HG03139 (cell line): ENCODE measurements at regions not wholly inside any gene's neighbourhood (a gene's known extent, or its start where the extent isn't known, plus 50 kb on each side); places are given as distances from the start of the nearest gene placed in this dataset.
"Not testable (repeated sequence)": the region's sequence is repeated elsewhere in the genome, so short reads cannot be mapped to it uniquely, and the experiment has no call there.

ENCODE experiments used
- ATAC-seq: cut with Tn5 transposase; IDR thresholded peaks from one replicate; pipeline ENCODE4 v1.9.1; 2021; ENCODE audit not compliant: unreplicated experiment

GRCh38 chr2:138267161-138267901, 234.2 kb upstream of the SPOPL start:
- peak; percentile 62 for ATAC-seq

- ATAC-seq, result peak; percentile 46
Measured at GRCh38 chr2:138267902-138268254, 233.7 kb upstream of the SPOPL start.

- ATAC-seq, result no peak
Measured at GRCh38 chr2:138269765-138270164, 231.8 kb upstream of the SPOPL start.

GRCh38 chr2:138271467-138271866, 230.1 kb upstream of the SPOPL start:
- no peak for ATAC-seq

GRCh38 chr2:138272524-138273195, 228.9 kb upstream of the SPOPL start:
- ATAC-seq, result no peak

DNA sequence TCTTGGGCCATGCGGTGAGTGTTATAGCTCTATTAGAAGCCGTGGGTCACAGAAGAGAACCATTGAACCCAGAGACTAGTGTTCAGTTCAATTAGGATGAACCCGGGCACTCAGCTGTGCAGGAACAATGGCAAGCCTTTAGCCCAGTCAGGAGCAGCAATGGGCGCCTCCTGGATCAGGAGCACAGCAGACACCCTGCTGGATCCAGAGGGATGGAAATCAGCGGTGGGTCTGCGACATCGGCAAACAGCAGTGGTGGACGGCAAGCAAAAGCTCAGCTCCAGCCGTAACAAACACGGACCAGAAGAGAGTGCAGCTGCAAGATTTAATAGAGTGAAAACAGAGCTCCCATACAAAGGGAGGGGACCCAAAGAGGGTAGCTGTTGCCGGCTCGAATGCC, 228.3 kb upstream of the SPOPL start:
- not testable (repeated sequence) for ATAC-seq

- no peak for ATAC-seq
Measured at GRCh38 chr2:138274421-138275291, 226.9 kb upstream of the SPOPL start.

DNA sequence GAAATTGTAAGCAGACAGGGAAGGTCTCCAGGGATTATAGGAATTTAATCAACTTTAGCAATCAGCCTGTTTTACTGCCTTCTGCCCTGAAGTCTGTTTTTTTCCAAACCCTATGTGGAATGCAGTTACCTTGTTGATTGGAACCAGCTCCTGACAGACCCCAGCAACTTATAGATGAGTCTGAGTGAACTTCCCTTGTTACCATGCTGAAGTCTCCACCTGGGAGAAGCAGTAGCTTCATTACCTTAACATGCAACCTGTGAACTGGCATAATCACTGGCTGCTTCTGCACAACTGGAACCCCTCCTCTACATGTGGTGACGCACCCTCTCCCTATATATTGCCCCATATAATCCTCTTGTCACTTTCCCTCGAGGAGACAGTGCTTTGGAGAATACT, 226.3 kb upstream of the SPOPL start:
- no peak for ATAC-seq

- no peak for ATAC-seq
Measured at GRCh38 chr2:138275881-138276280, 225.7 kb upstream of the SPOPL start.

DNA sequence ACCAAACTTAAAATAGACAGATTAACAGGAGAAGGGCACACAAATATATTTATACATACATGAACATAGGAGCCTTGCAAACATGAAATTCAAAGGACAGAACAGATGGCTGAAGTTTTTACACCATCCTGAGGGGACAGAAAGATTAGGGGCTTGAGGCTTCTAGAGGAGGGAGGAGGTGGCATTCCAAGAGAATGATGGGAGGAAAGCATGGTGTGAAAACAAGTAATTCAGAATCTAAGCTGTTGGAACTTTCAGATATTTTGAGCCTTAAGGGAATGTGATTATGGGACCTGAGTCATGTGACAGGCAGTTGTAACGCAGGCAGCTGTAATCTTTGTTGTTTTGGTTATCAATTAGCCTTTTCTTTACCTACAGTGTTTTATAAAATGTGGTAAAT, 225.2 kb upstream of the SPOPL start:
- ATAC-seq, result no peak

GRCh38 chr2:138277062-138277461, 224.5 kb upstream of the SPOPL start:
- ATAC-seq, result no peak

DNA sequence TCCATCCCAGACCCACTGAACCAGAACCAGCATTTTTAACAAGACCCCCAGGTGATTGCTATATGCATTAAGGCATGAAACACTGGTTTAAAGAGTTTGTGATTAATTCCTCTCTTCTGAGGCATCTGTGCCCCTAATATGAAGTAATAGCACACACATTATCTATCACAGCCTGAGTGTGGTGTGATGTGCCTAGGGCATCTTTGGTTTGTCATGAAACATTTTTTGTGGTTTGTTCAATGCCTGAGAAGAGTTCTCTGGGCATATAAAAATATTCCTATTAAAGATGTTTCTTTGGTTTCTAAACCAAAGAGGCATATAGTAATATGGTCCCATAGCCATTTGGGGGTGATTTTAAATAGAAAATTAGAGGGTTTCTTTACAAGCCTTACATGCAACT, 221.7 kb upstream of the SPOPL start:
- ATAC-seq, result no peak

- ATAC-seq, result no peak
Measured at GRCh38 chr2:138280999-138281695, 220.4 kb upstream of the SPOPL start.

GRCh38 chr2:138282014-138282672, 219.4 kb upstream of the SPOPL start:
- no peak for ATAC-seq

DNA sequence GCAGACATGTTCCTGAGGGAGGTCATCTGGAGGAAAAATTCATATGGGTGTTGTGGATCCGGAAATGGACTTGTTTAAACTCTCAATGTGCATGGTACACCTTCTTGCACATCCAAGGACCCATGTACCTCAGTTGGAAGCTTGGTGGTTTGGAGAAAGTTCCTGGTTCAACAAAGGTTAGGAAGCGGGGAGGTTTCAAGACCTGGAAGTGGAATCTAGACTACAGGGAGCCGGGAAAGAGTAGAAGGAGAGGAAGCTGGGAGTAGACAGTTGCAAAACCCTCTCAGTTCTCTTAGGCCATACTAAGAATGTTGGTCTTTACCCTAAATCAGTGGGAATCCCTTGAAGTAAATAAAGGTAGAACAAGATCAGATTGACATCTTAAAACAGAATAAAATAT, 209.8 kb upstream of the SPOPL start:
- no peak for ATAC-seq

DNA sequence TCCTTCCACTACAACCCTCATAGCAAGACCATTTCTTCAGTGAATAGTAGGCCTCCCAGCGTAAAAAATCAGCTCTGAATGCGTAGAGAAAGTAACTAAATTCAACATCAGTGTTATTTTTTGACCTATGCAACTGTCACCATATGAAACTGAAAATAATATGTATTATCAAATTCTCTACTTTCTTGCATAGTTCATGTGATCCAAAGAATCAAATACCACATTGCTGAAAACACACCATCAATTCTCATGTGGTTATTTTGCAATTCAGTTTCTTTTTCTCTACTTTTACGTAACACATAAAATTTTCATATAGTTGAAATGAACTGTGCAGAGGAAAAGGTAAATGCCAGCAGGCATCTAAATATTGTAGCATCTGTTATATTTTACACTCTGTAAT, 208.5 kb upstream of the SPOPL start:
- no peak for ATAC-seq

GRCh38 chr2:138293549-138293948, 208.0 kb upstream of the SPOPL start:
- no peak for ATAC-seq

DNA sequence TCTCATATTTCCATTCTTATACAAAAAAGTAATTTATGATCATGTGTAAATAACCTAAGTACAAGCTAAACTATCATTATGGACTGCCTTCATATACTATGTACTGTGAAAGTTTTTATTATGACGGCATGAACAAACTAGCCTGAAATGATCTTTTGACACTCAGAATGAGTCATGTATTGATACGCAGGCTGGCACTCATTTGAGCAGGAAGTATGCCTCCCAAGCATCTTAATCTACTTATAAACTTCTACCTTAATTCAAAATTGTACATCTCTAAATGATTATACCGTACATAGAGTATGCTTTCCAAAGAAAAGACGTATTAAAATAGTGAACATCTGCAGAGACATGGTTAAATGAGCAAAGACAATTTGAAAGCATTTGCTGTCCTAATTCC, 207.1 kb upstream of the SPOPL start:
- no peak for ATAC-seq

- no peak for ATAC-seq
Measured at GRCh38 chr2:138296365-138296764, 205.2 kb upstream of the SPOPL start.

DNA sequence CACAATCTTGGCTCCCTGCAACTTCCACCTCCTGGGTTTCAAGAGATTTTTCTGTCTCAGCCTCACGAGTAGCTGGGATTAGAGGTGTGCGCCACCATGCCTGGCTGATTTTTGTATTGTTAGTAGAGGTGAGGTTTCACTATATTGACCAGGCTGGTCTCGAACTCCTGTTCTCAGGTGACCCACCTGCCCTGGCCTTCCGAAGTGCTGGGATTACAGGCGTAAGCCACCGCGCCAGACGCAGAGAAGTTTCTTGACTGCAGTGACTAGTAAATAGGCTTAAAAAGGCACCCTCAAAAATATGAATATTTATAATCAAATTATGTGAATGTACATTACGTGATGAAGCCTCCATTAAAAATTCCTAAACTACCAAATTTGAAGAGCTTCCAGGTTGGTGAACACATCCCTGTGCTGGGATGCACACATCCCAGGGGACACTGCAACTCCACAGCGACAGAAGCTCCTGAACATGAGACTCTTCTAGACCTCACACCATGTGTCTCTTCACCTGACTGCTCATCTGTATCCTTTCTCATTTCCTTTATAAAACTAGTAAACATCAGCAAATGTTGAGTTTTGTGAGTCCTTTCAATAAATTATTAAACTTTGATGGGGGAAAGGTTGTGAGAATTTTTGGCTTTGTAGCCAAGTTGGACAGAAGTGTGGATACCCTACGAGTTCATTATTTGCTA, 203.3 kb upstream of the SPOPL start:
- peak; percentile 75 for ATAC-seq
